HUES48 (cell line): ENCODE measurements at regions not wholly inside any gene's neighbourhood (a gene's known extent, or its start where the extent isn't known, plus 50 kb on each side); places are given as distances from the start of the nearest gene placed in this dataset.
"Not testable (repeated sequence)": the region's sequence is repeated elsewhere in the genome, so short reads cannot be mapped to it uniquely, and the experiment has no call there.

Experiments
- H3K27ac ChIP-seq: one replicate; pipeline ENCODE4 v1.7.0; 2013; ENCODE audit warnings: low read depth, low read length, inconsistent platforms
- H3K27me3 ChIP-seq: 2 replicates; pipeline ENCODE4 v1.6.1; 2013; ENCODE audit warnings: mild to moderate bottlenecking, low read length; ENCODE audit not compliant: control insufficient read depth, insufficient read depth
- H3K36me3 ChIP-seq: 2 replicates; pipeline ENCODE4 v1.6.1; 2013; ENCODE audit warnings: low read length; ENCODE audit not compliant: control insufficient read depth, insufficient read depth
- H3K4me1 ChIP-seq: 2 replicates; pipeline ENCODE4 v1.6.1; 2013; ENCODE audit warnings: mild to moderate bottlenecking, low read length; ENCODE audit not compliant: control insufficient read depth, insufficient read depth
- H3K4me3 ChIP-seq: 2 replicates; pipeline ENCODE4 v1.5.1; 2013; ENCODE audit warnings: mild to moderate bottlenecking, low read depth, low read length
- H3K9ac ChIP-seq: 2 replicates; pipeline ENCODE4 v1.6.1; 2013; ENCODE audit warnings: mild to moderate bottlenecking, low read depth, low read length, moderate library complexity
- H3K9me3 ChIP-seq: 2 replicates; pipeline ENCODE4 v1.6.1; 2013; ENCODE audit warnings: low read length; ENCODE audit not compliant: control insufficient read depth, insufficient read depth

DNA sequence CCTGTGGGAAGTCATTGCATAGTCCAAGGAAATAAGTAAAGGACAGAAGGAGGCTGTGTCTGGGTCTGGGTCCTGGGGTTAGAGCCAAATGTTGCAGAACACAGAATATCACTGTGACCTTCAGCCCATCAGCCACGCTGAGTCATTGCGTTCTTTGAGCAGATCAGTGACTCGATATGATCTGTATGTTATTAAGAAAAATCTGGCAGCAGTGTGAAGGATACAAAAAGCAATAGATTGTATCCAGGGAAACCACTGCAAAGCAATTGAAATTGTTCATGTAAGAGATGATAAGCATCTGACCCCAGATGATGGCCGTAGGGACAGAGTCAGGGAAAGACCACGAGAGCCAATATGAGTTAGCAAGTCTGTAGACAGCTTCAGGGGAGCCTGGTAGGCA lies 1575.1 kb upstream of the SLC10A2 start:
- H3K27me3 ChIP-seq, result no peaks in the 10 kb centered on the region
- H3K4me3 ChIP-seq, result no peak overlapping the region
- no peak overlapping the region for H3K9ac ChIP-seq
- no peaks in the 10 kb centered on the region for H3K36me3 ChIP-seq
- H3K27ac ChIP-seq, result no peak overlapping the region
- no peaks in the 10 kb centered on the region for H3K9me3 ChIP-seq
- H3K4me1 ChIP-seq, result peaks cover under 1% of the 10 kb centered on the region; the same call in 1 of the 2 replicates

DNA sequence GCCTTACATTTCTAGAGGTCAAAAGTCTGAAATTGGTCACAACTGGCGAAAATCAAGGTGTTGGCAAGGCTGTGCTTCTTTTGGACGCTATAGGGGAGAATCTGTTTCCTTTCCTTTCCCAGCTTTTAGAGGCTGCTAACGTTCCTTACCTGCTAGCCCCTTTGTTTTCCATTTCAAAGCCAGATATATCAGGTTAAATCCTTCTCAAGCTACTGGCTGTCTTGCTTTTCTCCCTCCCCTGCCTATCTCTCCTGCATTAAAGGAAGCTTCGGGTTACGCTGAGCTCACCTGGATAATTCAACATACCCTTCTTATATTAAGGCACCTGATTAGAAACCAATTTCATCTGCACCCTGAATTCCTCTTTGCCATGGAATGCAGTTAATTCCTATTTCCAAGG lies 1569.7 kb upstream of the SLC10A2 start:
- no peak overlapping the region for H3K27ac ChIP-seq
- H3K9ac ChIP-seq, result no peak overlapping the region
- H3K4me3 ChIP-seq, result no peak overlapping the region
- H3K36me3 ChIP-seq, result no peaks in the 10 kb centered on the region
- H3K27me3 ChIP-seq, result no peaks in the 10 kb centered on the region
- no peaks in the 10 kb centered on the region for H3K9me3 ChIP-seq
- peaks cover 4% of the 10 kb centered on the region; the same call in 1 of the 2 replicates for H3K4me1 ChIP-seq

DNA sequence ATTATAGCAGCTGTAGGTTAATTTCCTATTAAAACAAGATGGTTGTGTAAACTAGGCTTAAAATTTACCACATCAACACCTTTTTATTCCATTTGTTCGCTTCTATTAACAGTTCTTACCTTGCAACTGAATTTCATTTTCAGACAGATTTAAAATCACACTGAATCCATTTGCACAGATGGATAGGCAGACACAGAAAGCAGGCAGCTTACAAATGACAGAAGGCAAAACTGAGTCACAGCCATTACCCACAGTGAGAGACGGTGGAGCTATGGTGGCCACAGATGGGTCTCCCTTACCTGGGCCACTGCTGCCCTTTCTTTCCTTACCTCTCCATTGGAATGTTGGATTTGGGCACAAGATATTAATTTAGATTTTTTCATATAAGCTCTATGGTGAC lies 1567.8 kb upstream of the SLC10A2 start:
- Histone ChIP-seq H3K9ac (no peak overlapping the region), H3K4me1 (peaks cover 4% of the 10 kb centered on the region; the same call in 1 of the 2 replicates), H3K27me3 (no peaks in the 10 kb centered on the region), H3K36me3 (no peaks in the 10 kb centered on the region), H3K27ac (no peak overlapping the region), H3K9me3 (no peaks in the 10 kb centered on the region), H3K4me3 (no peak overlapping the region)

DNA sequence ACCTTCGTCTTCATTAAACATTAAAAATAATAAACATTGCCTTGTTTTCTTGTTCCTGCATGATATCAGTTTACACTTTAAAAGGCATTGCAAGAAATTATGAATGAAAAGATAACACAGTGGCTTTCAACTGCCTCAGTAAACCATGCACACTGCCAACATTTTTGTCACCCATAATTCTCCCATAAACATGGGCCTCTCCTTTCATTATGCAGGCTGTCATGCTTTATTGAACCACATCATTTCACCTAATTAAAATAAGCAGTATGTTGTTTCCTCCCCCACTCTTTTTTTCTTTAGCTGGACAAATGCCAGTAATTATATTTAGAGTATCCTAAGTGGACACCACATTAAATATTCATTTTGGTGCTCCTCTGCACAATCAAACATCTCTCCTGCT lies 1566.5 kb upstream of the SLC10A2 start:
- Histone ChIP-seq H3K4me1 (peaks cover 4% of the 10 kb centered on the region; the same call in 1 of the 2 replicates), H3K9me3 (no peaks in the 10 kb centered on the region), H3K27me3 (no peaks in the 10 kb centered on the region), H3K36me3 (no peaks in the 10 kb centered on the region), H3K27ac (no peak overlapping the region), H3K9ac (no peak overlapping the region), H3K4me3 (no peak overlapping the region)

DNA sequence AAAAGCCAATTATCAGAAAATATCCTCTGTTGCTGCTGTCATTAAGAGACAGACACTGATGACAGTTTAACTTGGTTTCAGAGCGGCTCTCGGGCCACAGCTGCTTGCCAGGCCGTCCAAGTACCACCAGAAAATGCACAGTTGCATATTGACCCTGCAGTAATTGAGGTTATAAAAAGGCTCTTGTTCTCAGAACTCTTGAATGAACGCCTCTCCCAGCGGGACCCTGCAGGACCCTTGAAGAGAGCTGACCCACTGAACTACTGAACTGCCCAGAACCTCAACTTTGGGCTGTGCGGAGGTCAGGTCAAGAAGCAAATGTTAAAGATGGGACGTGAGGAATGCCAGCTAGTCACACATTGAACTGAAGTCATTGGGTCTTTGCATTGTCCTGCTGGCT lies 1559.0 kb upstream of the SLC10A2 start:
- no peaks in the 10 kb centered on the region for H3K36me3 ChIP-seq
- H3K9me3 ChIP-seq, result no peaks in the 10 kb centered on the region
- no peak overlapping the region for H3K4me3 ChIP-seq
- H3K27ac ChIP-seq, result no peak overlapping the region
- H3K4me1 ChIP-seq, result no peaks in the 10 kb centered on the region
- no peak overlapping the region for H3K9ac ChIP-seq
- H3K27me3 ChIP-seq, result no peaks in the 10 kb centered on the region

DNA sequence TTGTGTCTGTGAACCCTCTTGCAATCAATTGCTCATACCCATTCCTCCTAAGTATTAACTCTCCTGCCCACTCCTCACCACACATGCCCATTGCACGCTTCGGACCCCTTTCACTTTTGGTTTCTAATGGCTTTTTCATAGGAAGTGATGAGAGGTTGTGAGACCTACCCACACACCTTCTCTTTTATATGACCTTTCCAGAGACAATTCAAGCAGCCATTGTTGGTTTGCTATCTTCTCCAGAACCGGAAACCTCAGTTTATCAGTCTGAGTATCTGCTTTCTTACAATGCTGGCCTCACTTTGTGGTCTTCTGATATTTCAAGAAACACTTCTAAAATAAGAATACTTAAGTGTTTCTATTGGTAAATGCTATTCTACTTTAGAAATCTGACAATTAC lies 1550.8 kb upstream of the SLC10A2 start:
- H3K36me3 ChIP-seq, result no peaks in the 10 kb centered on the region
- H3K9me3 ChIP-seq, result peaks cover 33% of the 10 kb centered on the region
- no peak overlapping the region for H3K9ac ChIP-seq
- H3K27ac ChIP-seq, result no peak overlapping the region
- no peak overlapping the region for H3K4me3 ChIP-seq
- no peaks in the 10 kb centered on the region for H3K4me1 ChIP-seq
- no peaks in the 10 kb centered on the region for H3K27me3 ChIP-seq

DNA sequence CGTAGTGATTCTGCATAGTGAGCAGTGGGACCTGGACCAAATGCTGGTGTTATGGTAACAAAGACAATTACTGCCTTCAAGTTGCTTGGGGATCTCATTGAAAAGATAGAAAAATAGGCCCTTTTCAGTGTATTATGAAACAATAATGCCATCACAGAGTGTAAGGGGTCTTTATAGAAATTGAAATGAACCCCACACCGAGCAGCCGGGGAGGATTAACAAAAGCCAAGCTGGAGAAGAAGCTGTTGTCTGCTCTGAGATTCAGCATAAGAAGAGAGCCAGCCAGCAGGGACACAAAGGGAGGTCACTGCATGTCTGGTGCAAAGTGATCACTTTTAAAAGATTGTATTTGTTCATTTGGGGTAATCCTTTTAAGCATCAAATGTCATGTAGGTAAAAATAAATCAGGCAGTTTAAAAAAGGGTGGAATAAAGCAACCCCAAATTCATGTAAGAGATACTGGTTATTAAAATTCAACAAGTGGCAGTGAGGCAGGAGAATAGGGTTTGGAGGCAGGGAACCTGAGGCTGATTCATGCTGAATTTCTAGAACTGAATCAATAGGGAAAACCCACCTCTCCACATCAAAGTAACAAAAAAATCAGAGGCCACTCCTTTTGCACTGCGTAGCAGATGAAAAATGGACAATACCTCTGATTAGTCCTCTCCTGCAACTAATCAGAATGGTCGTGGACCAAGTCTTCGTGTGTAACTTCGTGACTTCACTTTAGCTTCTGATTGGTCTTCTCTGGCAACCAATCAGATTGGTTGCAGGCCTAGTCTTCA lies 1548.3 kb upstream of the SLC10A2 start:
- peaks cover 33% of the 10 kb centered on the region for H3K9me3 ChIP-seq
- H3K36me3 ChIP-seq, result no peaks in the 10 kb centered on the region
- no peaks in the 10 kb centered on the region for H3K27me3 ChIP-seq
- no peak overlapping the region for H3K9ac ChIP-seq
- H3K4me1 ChIP-seq, result no peaks in the 10 kb centered on the region
- H3K4me3 ChIP-seq, result 0 out of 2 replicates have a peak overlapping the region, but pooled peaks have one; percentile 3
- H3K27ac ChIP-seq, result peak overlapping the region; percentile 79

DNA sequence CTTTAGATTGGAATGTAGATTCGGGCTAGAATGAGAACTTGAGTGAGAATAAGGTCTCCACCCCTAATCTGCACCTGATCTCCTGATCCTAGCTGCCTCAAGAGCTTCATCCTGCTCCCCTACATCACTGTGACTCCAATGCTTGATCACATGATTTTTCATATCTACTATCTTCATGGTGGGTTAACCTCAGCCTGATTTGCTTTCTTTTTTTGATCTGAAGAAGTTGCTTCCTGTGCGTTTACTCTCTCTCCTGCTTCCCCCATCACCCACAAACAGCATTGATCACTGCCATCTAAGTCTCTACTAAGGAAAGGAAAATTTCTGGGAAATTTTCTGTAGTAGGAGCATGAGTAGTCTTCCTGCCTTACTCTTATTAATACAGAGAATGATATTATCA lies 1542.1 kb upstream of the SLC10A2 start:
- no peak overlapping the region for H3K9ac ChIP-seq
- no peaks in the 10 kb centered on the region for H3K36me3 ChIP-seq
- no peaks in the 10 kb centered on the region; the same call in 1 of the 2 replicates for H3K4me1 ChIP-seq
- no peak overlapping the region for H3K27ac ChIP-seq
- no peaks in the 10 kb centered on the region for H3K27me3 ChIP-seq
- no peak overlapping the region for H3K4me3 ChIP-seq
- H3K9me3 ChIP-seq, result peaks cover 10% of the 10 kb centered on the region

DNA sequence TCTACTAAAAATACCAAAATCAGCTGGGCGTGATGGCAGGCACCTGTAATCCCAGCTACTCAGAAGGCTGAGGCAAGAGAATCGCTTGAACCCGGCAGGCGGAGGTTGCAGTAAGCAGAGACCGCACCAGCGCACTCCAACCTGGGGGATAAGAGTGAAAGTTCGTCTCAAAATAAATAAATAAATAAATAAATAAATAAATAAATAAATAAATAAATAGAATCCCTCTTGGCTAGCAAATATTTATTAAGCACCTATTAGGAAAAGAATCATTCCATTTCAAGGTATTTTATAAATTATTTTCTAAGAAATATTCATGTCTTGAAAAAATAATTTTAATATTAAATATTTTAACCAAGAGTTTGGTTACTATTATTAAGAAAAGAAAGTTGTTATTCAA lies 1539.2 kb upstream of the SLC10A2 start:
- H3K27me3 ChIP-seq, result not testable (repeated sequence)

DNA sequence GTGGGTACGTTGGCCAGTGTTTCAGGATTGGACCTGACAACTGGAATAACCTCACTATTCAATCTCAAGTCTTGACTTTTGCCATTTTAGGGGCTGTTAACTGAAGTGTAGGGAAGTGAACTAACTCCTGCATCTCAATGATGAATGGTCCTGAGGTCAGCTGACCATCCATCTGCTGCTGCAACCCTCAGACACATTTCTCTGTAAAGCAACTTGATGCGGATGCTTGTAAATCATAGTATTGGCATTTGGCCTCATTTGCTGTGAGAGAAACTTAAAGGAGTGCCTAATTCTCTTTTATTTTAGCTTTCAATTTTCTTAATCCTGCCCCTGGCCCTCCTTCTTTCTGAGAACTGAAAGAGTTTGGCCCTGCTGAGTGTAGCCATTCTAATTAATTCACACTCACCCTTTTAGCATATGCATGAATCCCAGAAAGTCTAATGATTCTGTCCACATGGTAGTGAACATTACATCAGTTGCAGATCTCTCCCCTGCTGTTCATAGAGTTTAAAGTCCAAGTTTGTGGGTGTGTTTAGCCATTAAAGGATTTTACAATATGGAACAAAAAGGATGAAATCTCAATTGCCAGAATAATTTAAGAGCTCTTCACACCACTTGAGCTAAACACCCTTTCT lies 1531.4 kb upstream of the SLC10A2 start:
- Histone ChIP-seq H3K27me3 (no peaks in the 10 kb centered on the region), H3K4me1 (no peaks in the 10 kb centered on the region)

More for the DNA sequence above, 1539.2 kb upstream of the SLC10A2 start:
- not testable (repeated sequence) for H3K36me3 ChIP-seq, H3K9ac ChIP-seq, H3K4me3 ChIP-seq, H3K4me1 ChIP-seq, H3K9me3 ChIP-seq, H3K27ac ChIP-seq

DNA sequence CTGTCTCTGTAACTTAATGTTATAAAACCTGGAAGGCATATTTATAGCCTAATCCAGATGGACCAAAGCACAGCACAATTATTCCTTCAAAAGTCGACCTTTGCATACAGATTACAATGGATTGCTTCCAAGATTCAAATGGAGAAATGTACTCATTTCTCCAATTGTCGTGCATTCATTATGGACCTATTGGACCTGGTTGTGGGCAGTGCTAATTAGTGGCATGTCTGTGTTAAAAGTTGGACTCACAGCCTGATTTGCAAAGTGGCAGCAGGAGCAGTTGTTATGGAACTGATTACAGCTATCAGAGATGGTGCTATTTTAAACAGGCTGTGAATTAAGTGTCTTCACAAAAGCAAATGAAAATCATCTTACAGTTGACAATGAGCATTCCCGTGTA lies 1529.3 kb upstream of the SLC10A2 start:
- no peaks in the 10 kb centered on the region for H3K36me3 ChIP-seq
- no peaks in the 10 kb centered on the region for H3K27me3 ChIP-seq
- no peaks in the 10 kb centered on the region for H3K4me1 ChIP-seq
- H3K4me3 ChIP-seq, result no peak overlapping the region
- no peak overlapping the region for H3K27ac ChIP-seq
- no peaks in the 10 kb centered on the region for H3K9me3 ChIP-seq
- H3K9ac ChIP-seq, result no peak overlapping the region

More for the DNA sequence above, 1531.4 kb upstream of the SLC10A2 start:
- Histone ChIP-seq H3K9me3 (no peaks in the 10 kb centered on the region), H3K9ac (no peak overlapping the region), H3K27ac (no peak overlapping the region), H3K4me3 (no peak overlapping the region), H3K36me3 (no peaks in the 10 kb centered on the region)
